ENCODE measurements at regions not wholly inside any gene's neighbourhood (a gene's known extent, or its start where the extent isn't known, plus 50 kb on each side); places are given as distances from the start of the nearest gene placed in this dataset.
"Not testable (repeated sequence)": the region's sequence is repeated elsewhere in the genome, so short reads cannot be mapped to it uniquely, and the experiment has no call there.

DNA sequence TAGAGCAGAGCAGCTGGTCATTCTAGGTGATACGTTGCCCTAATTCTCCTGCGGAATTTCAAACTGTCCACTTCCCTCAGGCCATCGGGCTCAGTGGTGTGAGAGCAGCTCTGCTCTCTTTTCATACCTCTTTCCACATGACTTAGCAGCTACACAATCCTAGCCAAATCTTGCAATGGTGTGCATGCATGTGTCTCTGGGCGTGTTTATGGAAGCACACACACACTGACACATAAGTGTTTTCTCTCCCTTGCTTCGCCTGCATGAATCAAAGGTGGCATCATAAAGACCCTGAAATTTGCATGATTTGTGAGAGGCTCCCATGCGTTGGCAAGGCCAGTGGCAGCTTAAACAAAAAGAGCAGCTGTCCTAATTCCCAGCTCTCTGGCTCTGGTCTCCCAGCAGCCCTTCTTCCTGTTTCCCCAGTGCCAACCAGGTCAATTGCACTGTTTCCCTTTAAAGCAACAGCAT, 1189.5 kb downstream of the GATA3 start:
- no peak for DNase-seq (ENCODE audit: low read depth)
- H3K4me3 ChIP-seq (ENCODE audit: low read depth, low read length): no peak overlapping the region
- TF ChIP-seq, protein P1, sequence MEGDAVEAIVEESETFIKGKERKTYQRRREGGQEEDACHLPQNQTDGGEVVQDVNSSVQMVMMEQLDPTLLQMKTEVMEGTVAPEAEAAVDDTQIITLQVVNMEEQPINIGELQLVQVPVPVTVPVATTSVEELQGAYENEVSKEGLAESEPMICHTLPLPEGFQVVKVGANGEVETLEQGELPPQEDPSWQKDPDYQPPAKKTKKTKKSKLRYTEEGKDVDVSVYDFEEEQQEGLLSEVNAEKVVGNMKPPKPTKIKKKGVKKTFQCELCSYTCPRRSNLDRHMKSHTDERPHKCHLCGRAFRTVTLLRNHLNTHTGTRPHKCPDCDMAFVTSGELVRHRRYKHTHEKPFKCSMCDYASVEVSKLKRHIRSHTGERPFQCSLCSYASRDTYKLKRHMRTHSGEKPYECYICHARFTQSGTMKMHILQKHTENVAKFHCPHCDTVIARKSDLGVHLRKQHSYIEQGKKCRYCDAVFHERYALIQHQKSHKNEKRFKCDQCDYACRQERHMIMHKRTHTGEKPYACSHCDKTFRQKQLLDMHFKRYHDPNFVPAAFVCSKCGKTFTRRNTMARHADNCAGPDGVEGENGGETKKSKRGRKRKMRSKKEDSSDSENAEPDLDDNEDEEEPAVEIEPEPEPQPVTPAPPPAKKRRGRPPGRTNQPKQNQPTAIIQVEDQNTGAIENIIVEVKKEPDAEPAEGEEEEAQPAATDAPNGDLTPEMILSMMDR (IDR thresholded peaks at IDR 0.05; ENCODE audit: low read depth, low read length, missing control alignments): no peak

DNA sequence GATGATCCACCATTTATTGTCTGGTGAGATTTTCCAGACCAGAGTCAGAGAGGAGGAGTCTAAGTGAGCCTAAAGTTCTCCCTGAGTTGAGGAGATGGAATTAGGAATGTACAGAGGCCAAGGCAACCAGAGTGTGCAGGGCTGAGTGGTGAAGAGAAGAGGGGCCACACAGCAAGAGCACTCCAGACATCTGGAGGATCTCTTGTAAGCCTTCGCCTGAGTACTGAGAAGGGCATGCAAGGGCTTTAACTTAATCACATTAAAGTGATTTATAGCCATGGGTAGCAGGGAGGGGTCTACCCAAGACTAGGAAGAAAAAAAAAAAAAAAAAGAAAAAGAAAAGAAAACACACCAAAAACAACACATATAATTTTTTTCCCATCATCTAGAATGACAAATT, 1190.4 kb downstream of the GATA3 start:
- no peak for DNase-seq (ENCODE audit: low read depth)
- H3K4me3 ChIP-seq (ENCODE audit: low read depth, low read length): no peak overlapping the region
- TF ChIP-seq, protein P1 (IDR thresholded peaks at IDR 0.05; ENCODE audit: low read depth, low read length, missing control alignments): no peak

DNA sequence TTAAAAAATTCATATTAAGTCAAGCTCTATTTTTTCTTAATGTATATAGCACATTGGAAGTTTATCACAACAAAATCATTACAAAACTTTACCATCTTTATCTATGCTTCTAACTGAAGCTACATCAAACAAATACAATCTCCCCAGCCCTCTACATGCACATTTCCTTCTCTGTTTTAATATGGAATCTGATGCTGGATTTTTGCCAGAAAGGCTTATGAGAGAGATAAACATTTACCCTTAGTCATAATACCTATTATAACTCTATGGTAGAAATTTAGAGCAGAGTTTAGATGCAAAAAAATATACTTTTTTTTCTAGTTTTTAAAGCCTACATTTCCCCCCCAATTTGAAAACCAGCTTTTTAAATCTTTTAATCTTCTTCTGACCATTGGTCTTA, 1198.6 kb downstream of the GATA3 start:
- no peak for DNase-seq (ENCODE audit: low read depth)
- no peak overlapping the region for H3K4me3 ChIP-seq (ENCODE audit: low read depth, low read length)
- TF ChIP-seq, protein P1 (IDR thresholded peaks at IDR 0.05; ENCODE audit: low read depth, low read length, missing control alignments): no peak

- no peak for DNase-seq (ENCODE audit: low read depth)
- no peak overlapping the region for H3K4me3 ChIP-seq (ENCODE audit: low read depth, low read length)
- TF ChIP-seq, protein P1 (IDR thresholded peaks at IDR 0.05; ENCODE audit: low read depth, low read length, missing control alignments): no peak
Measured at GRCh38 chr10:9254353-9254752, 1199.9 kb downstream of the GATA3 start.

- no peak overlapping the region for H3K4me3 ChIP-seq (ENCODE audit: low read depth, low read length)
- no peak for DNase-seq (ENCODE audit: low read depth)
- TF ChIP-seq, protein P1 (IDR thresholded peaks at IDR 0.05; ENCODE audit: low read depth, low read length, missing control alignments): no peak
Measured at GRCh38 chr10:9260690-9261089, 1206.2 kb downstream of the GATA3 start.

DNA sequence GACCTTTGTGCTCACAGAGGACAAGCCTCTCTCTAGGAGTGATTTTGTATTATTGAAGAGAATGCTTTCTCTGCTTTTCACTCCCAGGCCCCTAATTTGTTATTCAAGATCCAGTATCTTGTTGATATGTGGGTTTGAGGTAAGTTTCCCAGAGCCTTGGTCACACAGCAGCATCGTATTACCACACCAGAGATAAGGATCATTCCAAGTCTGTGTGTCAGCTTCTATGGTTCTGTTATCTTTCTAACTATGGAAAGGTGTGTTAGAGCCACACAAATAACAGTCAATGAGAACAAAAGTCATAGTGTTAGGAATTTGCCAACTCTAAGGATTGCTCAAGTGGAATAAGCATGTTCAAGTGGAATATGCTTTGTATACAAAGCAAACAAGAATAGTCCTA, 1208.3 kb downstream of the GATA3 start:
- DNase-seq (ENCODE audit: low read depth): no peak
- H3K4me3 ChIP-seq (ENCODE audit: low read depth, low read length): no peak overlapping the region

DNA sequence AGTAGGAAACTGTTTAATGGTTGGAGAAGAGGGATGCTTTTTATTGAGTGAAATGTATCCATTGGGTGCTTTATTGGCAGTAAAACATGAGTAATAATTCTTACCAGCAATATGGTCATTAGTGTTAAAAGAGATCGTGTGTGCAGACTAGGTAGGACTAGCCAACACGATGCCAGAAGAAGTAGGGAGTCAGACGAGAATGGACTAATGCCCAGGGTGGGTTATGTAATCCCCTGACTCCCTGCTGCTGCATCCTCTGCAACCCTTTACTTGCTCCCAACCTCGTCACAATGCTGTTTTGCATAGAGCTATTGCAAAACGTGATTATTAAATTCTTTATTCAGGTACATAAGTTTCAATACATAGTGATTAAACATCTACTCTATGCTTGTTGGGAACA, 1213.7 kb downstream of the GATA3 start:
- no peak overlapping the region for H3K4me3 ChIP-seq (ENCODE audit: low read depth, low read length)
- DNase-seq (ENCODE audit: low read depth): no peak
- TF ChIP-seq, protein P1 (IDR thresholded peaks at IDR 0.05; ENCODE audit: low read depth, low read length, missing control alignments): no peak

More for the DNA sequence above, 1208.3 kb downstream of the GATA3 start:
- TF ChIP-seq, protein P1 (IDR thresholded peaks at IDR 0.05; ENCODE audit: low read depth, low read length, missing control alignments): no peak

GRCh38 chr10:9273126-9273833, 1218.8 kb downstream of the GATA3 start:
- H3K4me3 ChIP-seq (ENCODE audit: low read depth, low read length); DNase-seq (ENCODE audit: low read depth): not testable (repeated sequence)
